ENCODE measurements at regions not wholly inside any gene's neighbourhood (a gene's known extent, or its start where the extent isn't known, plus 50 kb on each side); places are given as distances from the start of the nearest gene placed in this dataset.

GRCh38 chr20:57868310-57868709, 158.5 kb upstream of the PMEPA1 start:
- TF ChIP-seq CTCF (conservative IDR thresholded peaks at IDR 0.05 in 1 of 2, IDR thresholded peaks at IDR 0.05 in 1 of 2; ENCODE audit: extremely low read depth in 1 of 2, insufficient read depth in 1 of 2, low read depth in 1 of 2, low read length in 2 of 2): no peak
- no peak for TF ChIP-seq EZH2 (IDR thresholded peaks at IDR 0.05; ENCODE audit: borderline replicate concordance, low read length)
